Sigmoid colon (tissue), 4 donors: ENCODE measurements at regions not wholly inside any gene's neighbourhood (a gene's known extent, or its start where the extent isn't known, plus 50 kb on each side); places are given as distances from the start of the nearest gene placed in this dataset.

ENCODE experiments used
- EP300 ChIP-seq, 4 donors: sonication (generic); formaldehyde crosslinking; IDR thresholded peaks; one replicate each; pipeline ENCODE4 v1.6.1; 2017; ENCODE audit warnings: antibody characterized with exemption in 4 of 4
- POLR2A ChIP-seq, 2 donors: fragments of 450-650 bp; IDR thresholded peaks; one replicate each; pipeline ENCODE4 v1.6.1; 2016; ENCODE audit warnings: antibody characterized with exemption in 2 of 2, mild to moderate bottlenecking in 2 of 2, moderate library complexity in 2 of 2
- POLR2AphosphoS5 ChIP-seq, 4 donors: sonication (generic); formaldehyde crosslinking; IDR thresholded peaks; one replicate each; pipeline ENCODE4 v1.6.1; 2017; ENCODE audit warnings: antibody characterized with exemption in 4 of 4
- TF ChIP-seq, protein P1 (sequence below), 4 experiments: fragments of 450-650 bp in 3 of 4; fragments of 200-600 bp in 1 of 4; IDR thresholded peaks; one replicate each; pipeline ENCODE4 v1.5.1; 2016 to 2019; ENCODE audit warnings: antibody characterized with exemption in 4 of 4, mild to moderate bottlenecking in 3 of 4, moderate library complexity in 2 of 4

- TF ChIP-seq EP300 (IDR thresholded peaks at IDR 0.05) (no peak), POLR2AphosphoS5 (IDR thresholded peaks at IDR 0.05) (no peak), POLR2A (IDR thresholded peaks at IDR 0.05) (no peak)
- TF ChIP-seq, protein P1, sequence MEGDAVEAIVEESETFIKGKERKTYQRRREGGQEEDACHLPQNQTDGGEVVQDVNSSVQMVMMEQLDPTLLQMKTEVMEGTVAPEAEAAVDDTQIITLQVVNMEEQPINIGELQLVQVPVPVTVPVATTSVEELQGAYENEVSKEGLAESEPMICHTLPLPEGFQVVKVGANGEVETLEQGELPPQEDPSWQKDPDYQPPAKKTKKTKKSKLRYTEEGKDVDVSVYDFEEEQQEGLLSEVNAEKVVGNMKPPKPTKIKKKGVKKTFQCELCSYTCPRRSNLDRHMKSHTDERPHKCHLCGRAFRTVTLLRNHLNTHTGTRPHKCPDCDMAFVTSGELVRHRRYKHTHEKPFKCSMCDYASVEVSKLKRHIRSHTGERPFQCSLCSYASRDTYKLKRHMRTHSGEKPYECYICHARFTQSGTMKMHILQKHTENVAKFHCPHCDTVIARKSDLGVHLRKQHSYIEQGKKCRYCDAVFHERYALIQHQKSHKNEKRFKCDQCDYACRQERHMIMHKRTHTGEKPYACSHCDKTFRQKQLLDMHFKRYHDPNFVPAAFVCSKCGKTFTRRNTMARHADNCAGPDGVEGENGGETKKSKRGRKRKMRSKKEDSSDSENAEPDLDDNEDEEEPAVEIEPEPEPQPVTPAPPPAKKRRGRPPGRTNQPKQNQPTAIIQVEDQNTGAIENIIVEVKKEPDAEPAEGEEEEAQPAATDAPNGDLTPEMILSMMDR (IDR thresholded peaks at IDR 0.05) = no peak
Measured at GRCh38 chr3:181899702-181900101, 188.0 kb downstream of the SOX2 start.
